ENCODE measurements at regions not wholly inside any gene's neighbourhood (a gene's known extent, or its start where the extent isn't known, plus 50 kb on each side); places are given as distances from the start of the nearest gene placed in this dataset.

DNA sequence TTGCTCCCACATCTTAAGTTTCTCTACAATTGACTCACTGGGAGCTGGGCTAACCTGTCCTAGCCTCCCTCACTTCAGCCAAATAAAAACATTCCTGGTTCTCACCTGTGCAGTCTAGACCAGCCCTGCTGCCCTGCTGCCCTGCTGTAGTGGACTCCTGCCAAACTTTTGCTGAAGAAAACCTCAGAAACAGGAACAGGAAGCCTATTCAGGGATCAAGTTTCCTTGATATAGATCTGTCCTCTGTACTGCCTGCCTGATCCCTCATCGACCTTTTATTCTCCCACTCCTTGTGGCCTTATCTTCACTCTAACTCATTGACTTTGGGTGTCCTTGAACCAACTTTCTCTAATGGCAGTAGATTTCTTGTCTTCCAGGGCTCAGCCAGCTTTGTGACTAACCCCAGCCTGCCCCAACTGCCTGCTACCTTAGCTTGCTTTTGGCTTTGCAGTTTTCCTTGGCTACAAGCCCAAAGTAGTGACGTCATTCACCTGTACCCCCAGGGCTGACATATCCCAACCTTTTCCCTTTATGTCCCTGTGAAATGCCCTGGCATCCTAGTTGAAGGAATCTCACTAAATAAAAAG lies 234.8 kb downstream of the DUSP6 start:
- no peak for DNase-seq (ENCODE audit: low spot score)

DNA sequence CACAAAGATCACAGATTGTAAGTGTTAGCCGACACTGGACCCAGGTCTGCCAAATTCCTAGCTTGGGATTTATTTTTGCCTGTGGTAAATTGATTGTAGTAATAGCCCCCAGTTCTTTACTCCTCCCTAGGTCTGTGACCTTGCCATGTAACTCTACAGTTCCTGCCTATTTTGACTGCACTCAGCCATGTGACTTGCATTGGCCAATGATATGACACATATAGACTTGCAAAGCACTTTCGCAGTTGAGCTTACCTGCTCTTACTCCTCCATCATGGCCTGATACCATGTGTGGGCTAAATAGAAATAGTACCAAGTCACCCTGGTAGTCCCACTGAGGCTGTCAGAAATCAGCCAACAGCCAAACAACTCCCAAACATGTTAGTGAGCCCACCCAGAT lies 240.3 kb downstream of the DUSP6 start:
- DNase-seq (ENCODE audit: low spot score), result no peak
- ATAC-seq, result no peak

More for the DNA sequence above, 234.8 kb downstream of the DUSP6 start:
- ATAC-seq, result peak; percentile 37

DNA sequence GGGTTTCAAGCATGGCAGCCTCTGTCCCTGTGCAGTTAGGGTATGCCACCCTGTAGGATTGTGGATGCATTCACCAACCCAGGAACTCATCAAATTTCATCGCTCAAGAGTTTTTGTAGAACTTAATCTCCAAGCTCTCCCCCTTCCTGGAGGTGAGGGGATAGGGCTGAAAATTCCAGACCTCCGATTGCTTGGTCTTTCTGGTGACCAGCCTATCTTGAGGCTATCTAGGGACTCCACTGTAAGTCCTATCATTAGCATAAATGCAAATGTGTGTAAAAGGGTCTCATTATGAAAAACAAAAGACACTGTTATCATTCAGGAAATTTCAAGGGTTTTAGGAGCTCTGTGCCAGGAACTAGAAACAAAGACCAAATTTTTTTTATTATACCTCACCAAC lies 244.0 kb downstream of the DUSP6 start:
- DNase-seq (ENCODE audit: low spot score), result no peak
- no peak for ATAC-seq

DNA sequence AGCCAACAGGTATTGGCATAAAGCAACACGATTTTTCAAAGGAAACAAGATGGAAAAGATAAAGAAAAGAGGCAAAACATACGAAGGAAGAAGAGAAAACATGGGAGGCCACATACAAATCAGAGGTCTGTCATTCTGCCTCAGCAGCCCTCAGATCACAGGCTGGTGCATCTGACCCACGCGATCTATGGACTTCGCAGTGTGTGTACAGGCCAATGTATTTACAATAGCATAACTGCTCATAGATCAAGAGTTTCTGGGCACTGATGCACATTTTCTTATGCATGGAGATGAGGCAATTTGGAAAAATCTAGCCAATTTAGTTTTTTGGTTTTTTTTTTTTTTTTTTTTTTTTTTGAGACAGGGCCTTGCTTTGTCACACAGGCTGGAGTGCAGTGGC lies 245.4 kb downstream of the DUSP6 start:
- no peak for ATAC-seq
- DNase-seq (ENCODE audit: low spot score), result no peak

DNA sequence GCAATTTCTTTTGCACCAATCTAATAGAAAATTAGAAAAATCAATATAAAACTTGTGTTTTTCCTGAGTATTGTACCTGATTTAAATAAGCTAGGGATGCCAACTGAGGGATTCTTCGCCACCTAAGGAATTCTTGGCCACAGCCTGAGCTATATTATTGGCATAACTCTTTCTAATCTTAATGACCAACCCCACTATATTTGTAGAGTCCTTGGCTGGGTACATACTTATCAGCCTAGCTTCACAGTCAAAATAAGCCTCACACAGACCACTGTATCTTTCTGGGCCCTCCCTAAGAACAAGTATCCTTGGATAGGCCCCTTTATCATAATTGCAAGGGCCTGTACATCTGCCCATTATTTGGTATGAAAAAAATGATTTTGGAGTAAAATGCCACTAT lies 247.1 kb downstream of the DUSP6 start:
- DNase-seq (ENCODE audit: low spot score) (no peak), ATAC-seq (no peak)

DNA sequence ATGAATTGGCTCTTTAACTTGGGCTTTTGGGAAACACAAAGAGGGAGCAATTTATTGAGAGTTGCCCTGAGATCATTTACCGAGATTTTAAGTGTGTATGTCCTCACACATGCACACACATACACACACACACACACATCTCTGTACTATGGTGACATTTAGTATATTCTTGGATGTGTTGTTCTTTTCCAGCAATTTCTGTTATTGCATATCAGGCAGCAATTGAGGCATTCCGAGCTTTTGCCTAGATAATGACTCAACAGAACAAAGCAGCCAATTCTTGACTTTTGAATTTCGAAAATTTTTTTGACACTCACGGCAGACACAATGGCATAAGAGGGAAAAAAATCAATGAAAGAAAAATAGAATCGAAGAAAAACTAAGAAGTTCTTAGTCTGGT lies 248.5 kb downstream of the DUSP6 start:
- ATAC-seq (no peak), DNase-seq (ENCODE audit: low spot score) (no peak)

DNA sequence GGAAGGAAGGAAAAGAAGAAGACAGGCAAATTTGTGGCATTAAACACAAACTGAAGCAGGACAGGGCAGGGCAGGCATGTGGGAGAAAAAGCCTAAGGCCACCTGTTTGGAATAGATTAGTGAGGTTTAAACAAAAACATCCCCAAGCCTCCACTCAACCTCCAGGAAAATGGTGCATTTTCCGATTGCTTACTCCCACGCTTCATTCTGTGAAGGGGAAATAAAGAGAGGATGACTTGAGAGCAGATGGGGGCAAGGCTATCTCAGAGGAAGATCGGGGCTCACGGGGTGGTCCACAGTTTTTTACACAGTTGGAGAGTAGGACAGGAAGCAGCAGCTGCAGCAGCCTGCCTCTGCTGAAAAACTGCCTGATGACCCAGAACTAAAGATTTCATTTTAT lies 250.9 kb downstream of the DUSP6 start:
- ATAC-seq, result no peak
- DNase-seq (ENCODE audit: low spot score), result no peak

DNA sequence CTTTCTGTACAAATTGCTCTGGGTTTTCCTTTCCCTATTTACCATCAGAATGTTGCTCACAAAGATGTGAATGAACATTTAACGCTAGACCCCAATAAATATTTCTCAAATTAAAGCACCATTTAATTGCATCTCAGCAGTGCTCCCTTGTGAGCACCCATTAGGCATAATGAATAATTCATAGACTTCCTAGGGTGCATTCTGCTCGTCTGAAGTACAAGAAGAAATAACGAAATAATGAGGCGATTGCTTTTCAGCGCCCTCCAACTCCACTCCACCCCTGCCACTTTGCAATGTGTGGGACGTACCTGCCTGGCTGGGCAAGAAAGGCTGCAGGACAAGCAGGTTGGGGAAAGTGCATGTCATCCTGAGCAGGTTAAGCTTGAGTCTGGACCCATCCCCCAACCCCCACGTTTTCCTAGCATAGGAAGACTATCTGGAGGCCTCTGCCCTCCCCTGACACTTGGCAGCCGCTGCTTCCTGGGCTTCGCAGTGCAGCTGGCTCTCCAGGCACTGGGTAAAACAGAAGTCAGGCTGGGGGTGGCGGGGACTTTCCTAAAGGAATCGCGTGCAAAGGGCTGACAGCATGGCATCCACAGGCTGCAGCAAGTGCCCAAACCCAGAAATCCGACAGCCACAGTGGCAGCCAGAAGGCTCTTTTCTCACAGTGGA lies 253.7 kb downstream of the DUSP6 start:
- DNase-seq (ENCODE audit: low spot score) (no peak), ATAC-seq (peak; percentile 52)

DNA sequence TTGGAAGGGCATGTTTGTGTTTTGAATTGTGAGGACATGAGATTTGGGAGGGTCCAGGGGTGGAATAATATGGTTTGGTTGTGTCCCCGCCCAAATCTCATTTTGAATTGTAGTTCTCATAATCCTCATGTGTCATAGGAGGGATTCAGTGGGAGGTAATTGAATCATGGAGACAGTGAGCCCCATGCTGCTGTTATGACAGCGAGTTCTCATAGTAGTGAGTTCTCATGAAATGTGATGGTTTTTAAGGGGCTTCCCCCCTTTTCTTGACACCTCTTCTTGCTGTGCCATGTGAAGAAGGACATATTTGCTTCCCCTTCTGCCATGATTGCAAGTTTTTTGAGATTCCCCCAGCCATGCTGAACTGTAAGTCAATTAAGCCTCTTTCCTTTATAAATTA lies 260.0 kb downstream of the DUSP6 start:
- DNase-seq (ENCODE audit: low spot score) (no peak), ATAC-seq (no peak)

DNA sequence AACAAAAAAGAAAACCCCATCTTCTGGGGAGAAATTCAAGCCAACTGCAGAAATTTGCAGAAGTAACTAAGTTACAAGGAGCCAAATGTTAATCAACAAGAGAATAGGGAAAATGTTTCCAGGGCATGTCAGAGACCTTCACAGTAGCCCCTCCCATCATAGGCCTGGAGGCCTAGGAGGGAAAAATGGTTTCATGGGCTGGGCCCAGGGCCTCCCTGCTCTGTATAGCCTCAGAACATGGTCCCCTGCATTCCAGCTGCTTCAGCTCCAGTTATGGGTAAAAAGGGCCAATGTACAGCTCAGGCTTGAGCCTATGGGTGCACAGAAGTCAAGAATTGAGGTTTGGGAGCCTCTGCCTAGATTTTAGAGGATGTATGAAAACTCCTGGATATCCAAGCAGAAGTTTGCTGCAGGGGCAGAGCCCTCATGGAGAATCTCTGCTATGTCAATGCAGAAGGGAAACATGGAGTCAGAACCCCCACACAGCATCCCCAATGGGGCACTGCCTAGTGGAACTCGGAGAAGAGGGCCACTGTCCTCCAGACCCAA lies 260.9 kb downstream of the DUSP6 start:
- ATAC-seq, result no peak
- no peak for DNase-seq (ENCODE audit: low spot score)

DNA sequence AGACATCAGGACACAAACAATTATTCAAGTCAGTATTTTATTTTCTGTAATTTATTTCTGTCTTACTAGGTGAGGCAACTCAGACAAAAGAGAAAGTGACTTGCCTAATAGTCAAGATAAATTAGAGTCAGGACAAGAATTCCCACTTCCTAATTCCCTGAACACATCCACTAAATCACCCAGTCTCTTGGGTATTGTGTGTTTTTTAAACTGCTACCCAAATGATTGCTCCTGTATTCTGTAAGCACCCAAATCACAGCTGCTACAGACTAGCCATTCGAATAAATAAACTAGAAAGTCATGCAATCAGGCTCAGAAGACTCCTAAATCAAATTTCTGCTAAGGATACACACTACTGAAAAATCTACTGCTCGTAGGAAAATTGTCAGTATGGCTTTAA lies 263.0 kb downstream of the DUSP6 start:
- ATAC-seq, result no peak

DNA sequence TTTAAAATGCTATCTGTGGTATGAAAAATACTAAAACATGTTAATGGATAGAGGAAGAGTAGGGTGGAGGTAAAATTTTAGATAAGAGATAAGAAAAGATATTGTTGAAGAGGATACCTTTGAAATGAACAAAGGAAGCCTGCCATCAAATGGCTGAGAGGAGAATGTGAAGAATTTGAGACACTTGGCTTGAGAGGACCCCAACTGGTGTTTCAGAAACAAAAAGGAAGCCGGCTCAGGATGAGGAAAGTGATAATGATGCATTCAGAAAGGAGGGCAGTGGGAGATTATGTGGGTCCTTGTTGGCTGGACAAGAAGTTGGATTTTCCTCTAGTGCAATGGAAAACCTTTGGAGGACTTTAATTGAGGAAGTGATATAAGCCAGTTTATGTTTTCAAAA lies 264.4 kb downstream of the DUSP6 start:
- ATAC-seq (no peak), DNase-seq (ENCODE audit: low spot score) (no peak)

More for the DNA sequence above, 263.0 kb downstream of the DUSP6 start:
- DNase-seq (ENCODE audit: low spot score), result no peak

DNA sequence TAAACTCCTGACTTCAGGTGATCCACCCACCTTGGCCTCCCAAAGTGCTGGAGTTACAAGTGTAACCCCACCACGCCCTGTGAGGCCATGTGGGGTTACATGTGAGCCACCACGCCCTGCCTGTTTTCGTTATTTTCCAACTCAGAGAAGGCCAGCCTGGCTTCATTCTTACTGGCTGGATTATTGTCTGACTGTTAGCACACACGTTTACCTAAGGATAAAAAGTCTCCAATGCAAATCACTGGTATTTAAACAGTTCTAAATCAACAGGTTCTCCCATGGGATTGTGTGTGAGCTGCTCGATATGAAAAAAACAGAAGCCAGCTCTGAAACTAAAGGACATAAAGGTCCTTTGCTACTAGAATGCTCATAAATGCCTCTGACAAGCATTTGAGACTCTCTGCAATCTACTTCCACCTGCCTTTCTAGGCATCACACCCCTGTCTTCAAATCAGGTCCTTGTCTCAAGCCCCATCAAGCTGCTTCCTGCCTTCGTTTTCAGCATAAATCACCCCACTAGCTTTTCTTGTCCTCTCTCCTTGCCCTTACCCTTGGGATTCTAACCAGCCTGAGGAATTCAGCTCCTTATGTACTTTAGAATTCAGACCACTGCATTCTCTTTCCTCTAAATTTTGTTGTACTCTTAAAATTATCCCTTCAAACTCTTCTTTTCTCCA lies 265.0 kb downstream of the DUSP6 start:
- peak; percentile 60 for ATAC-seq
- DNase-seq (ENCODE audit: low spot score), result no peak

DNA sequence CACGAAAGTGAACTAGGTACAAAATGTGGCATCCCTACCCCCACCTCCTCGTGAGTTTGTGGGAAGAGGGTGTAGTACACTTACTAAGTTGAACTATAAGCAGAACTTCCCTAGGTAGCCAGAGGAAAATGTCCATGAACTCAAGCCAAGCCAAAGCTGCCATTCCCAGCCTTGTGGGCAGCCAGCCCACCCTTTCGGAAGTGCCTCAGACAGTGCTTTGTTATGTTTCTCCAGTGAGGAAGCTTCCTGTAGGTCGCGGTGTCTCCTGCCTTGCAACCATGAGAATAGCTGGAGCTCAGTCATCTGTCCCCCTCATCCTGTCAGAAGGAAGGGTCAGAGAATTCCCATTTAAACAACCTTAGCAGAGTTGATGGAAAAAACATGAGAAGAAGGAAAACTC lies 266.9 kb downstream of the DUSP6 start:
- ATAC-seq, result peak; percentile 24
- no peak for DNase-seq (ENCODE audit: low spot score)

DNA sequence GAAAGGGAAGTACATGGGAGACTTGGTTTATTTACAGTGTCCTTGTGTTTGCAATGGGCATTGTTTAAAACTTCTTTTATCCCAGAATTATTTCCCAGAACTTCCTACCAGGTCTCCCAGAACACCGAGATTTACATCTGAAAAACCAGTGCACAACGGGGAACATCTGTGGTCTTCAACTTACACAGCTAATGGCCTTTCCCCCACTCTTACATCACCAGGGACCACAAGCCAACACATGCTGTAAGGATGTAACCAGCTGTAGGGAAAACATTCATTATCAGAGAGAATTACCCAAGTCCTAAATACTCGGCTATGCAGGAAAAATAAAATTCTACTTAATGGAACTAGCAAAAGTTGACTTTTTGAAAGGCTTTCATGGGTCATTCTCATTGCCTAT lies 267.6 kb downstream of the DUSP6 start:
- DNase-seq (ENCODE audit: low spot score) (no peak), ATAC-seq (no peak)

DNA sequence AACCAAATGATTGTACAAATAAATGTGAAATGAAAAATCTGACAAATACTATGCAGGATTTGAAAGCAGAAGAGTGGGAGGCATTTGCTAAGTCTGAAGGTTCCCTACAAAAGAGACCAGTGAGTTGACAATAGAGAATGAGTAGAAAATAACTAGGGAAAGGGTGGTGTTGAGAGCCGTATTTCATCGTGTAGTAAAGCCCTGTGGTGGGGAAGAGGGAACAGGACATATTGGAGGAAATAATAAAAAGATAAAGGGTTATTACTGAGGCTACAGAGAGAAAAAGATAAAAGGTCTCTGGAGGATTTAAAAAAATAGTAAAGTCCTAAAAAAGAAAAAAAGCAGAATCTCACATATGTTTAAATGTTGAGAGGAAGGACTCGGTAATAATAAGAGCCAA lies 268.8 kb downstream of the DUSP6 start:
- ATAC-seq (no peak), DNase-seq (ENCODE audit: low spot score) (no peak)

DNA sequence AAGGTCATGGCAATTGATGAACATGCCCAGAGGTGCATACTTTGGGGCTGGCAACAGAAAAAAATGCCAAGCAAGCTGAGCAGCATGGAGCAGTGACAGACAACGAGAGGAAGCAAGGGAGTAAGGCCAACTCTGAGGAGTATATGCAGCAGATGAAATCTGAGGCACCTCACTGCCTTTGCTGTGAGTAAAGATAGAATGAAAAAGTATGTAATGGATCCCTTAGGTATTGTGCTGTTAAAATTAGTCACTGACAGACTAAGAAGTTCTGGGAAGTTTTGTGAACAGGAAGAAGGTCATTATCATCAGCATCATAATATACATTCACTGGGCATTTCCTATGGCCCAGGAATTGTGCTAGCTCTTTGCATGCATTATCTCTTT lies 269.9 kb downstream of the DUSP6 start:
- ATAC-seq, result no peak
- no peak for DNase-seq (ENCODE audit: low spot score)

DNA sequence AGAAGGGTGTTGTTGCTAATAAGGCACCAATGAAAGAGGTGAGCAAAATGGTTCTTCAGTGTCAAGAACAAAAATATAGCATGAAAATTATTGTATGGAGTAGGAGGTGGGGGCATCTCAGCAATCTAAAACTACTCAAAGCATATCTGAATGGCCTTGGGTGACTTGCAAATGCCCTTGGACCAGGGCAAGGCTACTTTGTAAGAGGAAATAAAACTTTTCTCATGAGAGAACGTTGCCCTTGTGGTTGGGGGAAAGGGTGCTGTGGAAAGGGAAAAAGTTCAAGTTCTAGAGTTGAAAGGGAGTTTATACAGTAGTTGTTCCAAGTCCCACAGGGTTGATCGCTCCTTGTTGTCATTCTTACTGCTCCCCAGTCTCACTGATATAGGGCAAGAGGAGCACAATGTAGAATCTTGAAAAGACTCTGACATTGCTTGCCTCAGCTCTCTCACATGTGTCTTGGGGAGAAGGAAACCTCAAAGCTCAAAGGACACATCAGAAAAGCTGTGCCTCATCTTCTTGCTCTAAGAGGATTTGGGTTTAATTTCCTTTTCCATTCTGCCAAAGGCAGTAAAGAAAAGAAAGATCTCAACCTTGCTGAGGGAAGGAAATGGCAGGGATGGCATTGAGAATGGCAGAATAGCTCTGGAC lies 270.5 kb downstream of the DUSP6 start:
- no peak for DNase-seq (ENCODE audit: low spot score)
- no peak for ATAC-seq

DNA sequence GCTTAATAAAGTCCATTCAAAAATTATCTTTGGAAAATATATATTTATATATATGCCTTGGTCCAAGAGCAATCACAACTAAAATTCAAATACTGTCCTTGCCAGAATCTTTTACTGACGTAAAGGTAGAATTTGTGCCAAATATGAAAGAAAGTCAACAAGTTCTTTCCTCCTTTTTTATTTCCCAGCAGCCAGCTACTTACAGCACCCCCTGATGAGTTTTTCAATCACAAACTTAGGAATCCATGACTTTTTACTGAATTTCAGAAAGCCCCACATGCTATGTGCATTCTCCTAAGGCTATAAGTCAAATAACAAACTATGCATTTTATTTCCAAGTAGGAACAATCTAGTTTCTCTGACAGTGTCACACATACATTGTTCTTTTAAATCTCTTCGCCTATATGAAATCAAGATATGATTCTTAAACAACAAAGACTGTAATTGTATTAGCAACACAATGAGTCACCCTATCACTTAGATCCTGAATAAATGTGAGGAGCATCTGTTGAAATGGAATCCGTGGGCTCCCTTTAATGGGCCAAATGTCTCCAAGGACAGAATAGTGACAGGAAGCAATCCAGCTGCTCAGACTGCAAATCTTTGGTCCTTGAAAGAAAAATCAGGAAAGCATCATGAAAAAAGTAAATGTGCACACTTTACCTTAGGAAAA lies 271.4 kb downstream of the DUSP6 start:
- no peak for DNase-seq (ENCODE audit: low spot score)
- ATAC-seq, result no peak

DNA sequence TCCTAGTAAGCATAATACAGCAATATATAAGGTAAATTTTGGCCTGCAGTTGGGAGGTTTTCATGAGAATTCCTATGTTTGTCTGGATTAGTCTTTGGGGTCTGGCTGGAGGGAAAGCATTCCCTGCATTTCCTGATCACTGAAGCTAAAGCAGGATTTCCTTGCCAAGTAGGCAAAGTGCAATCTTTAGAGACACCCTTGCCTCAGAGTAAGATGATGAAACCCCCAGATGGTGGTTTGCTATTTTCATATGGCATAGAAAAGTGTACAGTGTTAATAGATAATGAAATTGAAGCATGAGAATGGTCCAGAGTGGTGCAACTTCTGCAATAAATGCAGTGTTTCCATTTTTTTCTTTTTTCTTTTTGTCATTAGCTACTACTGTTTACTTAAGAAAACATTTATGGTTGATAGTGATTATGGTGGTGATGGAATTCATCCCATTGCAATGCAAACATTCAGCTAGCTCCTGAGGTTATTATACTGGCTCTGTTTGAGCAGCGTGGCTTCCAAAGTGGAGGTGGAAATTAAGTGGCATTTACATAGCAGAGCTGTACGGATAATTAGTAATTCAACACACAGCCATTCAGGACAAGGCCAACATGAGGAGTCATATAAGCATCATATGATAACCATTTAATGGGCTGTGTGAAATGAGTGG lies 276.3 kb downstream of the DUSP6 start:
- DNase-seq (ENCODE audit: low spot score), result no peak
- no peak for ATAC-seq

DNA sequence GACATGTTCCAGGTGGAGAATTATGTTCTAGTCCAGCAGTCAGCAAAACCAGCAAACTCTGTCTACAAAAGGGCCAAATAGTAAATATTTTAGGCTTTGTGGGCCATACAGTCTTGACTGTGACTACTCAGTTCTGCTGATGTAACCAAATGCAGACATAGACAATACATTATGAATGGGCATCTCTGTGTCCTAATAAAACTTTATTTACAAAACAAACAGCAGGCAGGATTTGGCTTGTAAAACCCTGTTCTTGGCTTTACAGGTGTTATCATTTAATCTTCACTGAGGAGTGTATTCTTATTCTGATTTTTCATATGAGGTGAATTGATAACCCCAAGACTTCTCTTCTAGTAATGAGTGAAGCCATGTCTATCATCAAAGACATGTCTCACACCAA lies 278.6 kb downstream of the DUSP6 start:
- DNase-seq (ENCODE audit: low spot score), result no peak
- ATAC-seq, result no peak

All from left lobe of liver (tissue), 2 donors.